Hematopoietic multipotent progenitor cell treated with erythropoietin and hydrocortisone succinate and interleukin-3 and kit ligand, for 8 days (in vitro differentiated cells): ENCODE measurements at regions not wholly inside any gene's neighbourhood (a gene's known extent, or its start where the extent isn't known, plus 50 kb on each side); places are given as distances from the start of the nearest gene placed in this dataset.
"Not testable (repeated sequence)": the region's sequence is repeated elsewhere in the genome, so short reads cannot be mapped to it uniquely, and the experiment has no call there.

ENCODE experiments used
- DNase-seq: peaks from one replicate; pipeline ENCODE4 v3.0.0-alpha.2; 2015

- DNase-seq: no peak
Measured at GRCh38 chr6:68139130-68139529, 496.0 kb upstream of the ADGRB3 start.

- DNase-seq: no peak
Measured at GRCh38 chr6:68134796-68135195, 500.3 kb upstream of the ADGRB3 start.

- DNase-seq: no peak
Measured at GRCh38 chr6:68128211-68128610, 506.9 kb upstream of the ADGRB3 start.

- DNase-seq: no peak
Measured at GRCh38 chr6:68127074-68127473, 508.0 kb upstream of the ADGRB3 start.

GRCh38 chr6:68126089-68126749 lies 508.9 kb upstream of the ADGRB3 start:
- DNase-seq: no peak

- not testable (repeated sequence) for DNase-seq
Measured at GRCh38 chr6:68122975-68123374, 512.1 kb upstream of the ADGRB3 start.

GRCh38 chr6:68122032-68122431 lies 513.0 kb upstream of the ADGRB3 start:
- DNase-seq: no peak

- not testable (repeated sequence) for DNase-seq
Measured at GRCh38 chr6:68120954-68121353, 514.1 kb upstream of the ADGRB3 start.

- no peak for DNase-seq
Measured at GRCh38 chr6:68114463-68115047, 520.5 kb upstream of the ADGRB3 start.

- no peak for DNase-seq
Measured at GRCh38 chr6:68108233-68108835, 526.7 kb upstream of the ADGRB3 start.

GRCh38 chr6:68094070-68094469 lies 541.0 kb upstream of the ADGRB3 start:
- DNase-seq: no peak

- no peak for DNase-seq
Measured at GRCh38 chr6:68087399-68088133, 547.5 kb upstream of the ADGRB3 start.

GRCh38 chr6:68086199-68086598 lies 548.9 kb upstream of the ADGRB3 start:
- DNase-seq: no peak

- not testable (repeated sequence) for DNase-seq
Measured at GRCh38 chr6:68085599-68085998, 549.5 kb upstream of the ADGRB3 start.

GRCh38 chr6:68082086-68082485 lies 553.0 kb upstream of the ADGRB3 start:
- no peak for DNase-seq

- no peak for DNase-seq
Measured at GRCh38 chr6:68080074-68080473, 555.0 kb upstream of the ADGRB3 start.

- DNase-seq: no peak
Measured at GRCh38 chr6:68077661-68078060, 557.4 kb upstream of the ADGRB3 start.

GRCh38 chr6:68071740-68072139 lies 563.3 kb upstream of the ADGRB3 start:
- DNase-seq: no peak

- DNase-seq: no peak
Measured at GRCh38 chr6:68069921-68070710, 565.0 kb upstream of the ADGRB3 start.

- no peak for DNase-seq
Measured at GRCh38 chr6:68059899-68060298, 575.2 kb upstream of the ADGRB3 start.

- no peak for DNase-seq
Measured at GRCh38 chr6:68059261-68059660, 575.8 kb upstream of the ADGRB3 start.

GRCh38 chr6:68056596-68056995 lies 578.5 kb upstream of the ADGRB3 start:
- not testable (repeated sequence) for DNase-seq

GRCh38 chr6:68054756-68055155 lies 580.3 kb upstream of the ADGRB3 start:
- DNase-seq: no peak
